GM08714 (cell line): ENCODE measurements at regions not wholly inside any gene's neighbourhood (a gene's known extent, or its start where the extent isn't known, plus 50 kb on each side); places are given as distances from the start of the nearest gene placed in this dataset.
"Not testable (repeated sequence)": the region's sequence is repeated elsewhere in the genome, so short reads cannot be mapped to it uniquely, and the experiment has no call there.

Experiments
- H3K4me3 ChIP-seq: fragments of 200-500 bp; sonication (Bioruptor generic); 2 replicates; pipeline ENCODE4 v1.5.1; 2014; ENCODE audit warnings: mild to moderate bottlenecking, low read length, inconsistent platforms
- ZNF274 ChIP-seq: IDR thresholded peaks from 2 replicates; pipeline ENCODE4 v1.6.1; 2012; ENCODE audit warnings: mild to moderate bottlenecking, low read depth, low read length

DNA sequence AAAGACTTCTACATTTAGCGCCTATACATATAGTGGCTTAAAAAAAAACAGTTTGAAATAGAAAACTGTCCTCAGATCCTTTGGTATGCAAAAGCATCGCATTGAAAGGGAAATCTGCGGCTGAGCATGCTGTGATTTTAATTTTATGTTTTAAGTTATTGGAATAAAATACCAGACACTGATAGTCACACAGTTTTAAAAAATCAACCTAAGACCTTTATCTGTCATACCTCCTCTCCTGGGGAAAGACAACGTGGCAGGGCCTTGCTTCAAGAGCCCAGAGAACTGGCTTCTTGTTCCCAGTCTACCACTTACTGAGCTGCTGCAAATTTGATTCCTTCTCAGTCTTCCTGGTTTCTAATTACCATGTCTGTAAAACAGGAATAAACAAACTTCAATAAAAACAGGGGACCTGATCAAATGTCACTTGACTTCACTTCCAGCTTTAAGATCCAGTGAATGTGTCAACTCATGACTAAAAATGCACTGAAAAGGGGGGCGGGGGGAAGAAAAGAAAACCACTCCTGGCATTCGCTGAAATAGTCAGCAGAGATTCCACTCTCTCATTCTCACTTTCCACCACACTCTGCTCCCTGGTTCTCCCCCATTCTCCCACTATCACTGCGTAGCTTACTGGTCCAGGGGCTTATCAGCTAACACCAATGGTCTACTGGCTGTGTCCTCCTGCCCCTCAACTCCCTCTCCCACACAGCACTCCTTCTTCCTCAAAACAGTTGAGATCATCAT lies 494.7 kb upstream of the MARCKS start:
- no peak for TF ChIP-seq ZNF274
- no peak overlapping the region for H3K4me3 ChIP-seq

DNA sequence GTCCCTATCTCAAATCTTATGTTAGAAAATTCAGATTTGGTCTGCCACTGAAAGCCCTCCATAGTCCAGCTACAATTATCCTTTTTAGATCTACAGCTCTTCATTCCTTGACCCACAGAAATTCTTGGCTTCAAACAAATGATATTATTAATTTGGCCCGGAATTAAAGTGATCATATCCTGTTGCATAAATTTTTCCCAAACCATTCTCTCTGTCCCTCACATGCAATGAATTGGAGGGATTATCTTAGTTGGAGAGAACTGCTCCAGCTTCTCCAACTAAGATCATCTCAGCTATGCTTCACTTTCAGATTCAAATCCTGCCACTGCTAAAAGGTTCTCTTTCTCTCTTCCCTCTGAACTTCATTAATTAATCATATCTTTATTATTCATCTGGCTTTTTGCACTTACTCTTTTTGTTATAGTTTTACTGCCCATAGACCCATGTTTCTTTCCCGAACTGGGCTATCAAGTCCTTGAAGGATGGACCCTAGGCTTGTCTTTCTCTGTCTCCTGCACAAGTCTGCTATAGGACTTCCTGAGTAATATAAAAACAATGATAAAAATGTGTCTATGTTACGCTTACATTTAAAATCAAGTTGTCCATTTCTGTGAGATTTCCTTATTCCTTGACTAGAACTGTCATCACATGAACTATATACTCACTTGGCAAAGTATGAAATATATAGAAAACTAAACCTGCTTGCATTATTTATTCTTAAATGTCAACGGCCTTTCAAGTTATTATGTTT lies 493.9 kb upstream of the MARCKS start:
- TF ChIP-seq ZNF274 = no peak
- H3K4me3 ChIP-seq = no peak overlapping the region

GRCh38 chr6:113363866-113364265 lies 493.3 kb upstream of the MARCKS start:
- TF ChIP-seq ZNF274 = no peak
- no peak overlapping the region for H3K4me3 ChIP-seq

DNA sequence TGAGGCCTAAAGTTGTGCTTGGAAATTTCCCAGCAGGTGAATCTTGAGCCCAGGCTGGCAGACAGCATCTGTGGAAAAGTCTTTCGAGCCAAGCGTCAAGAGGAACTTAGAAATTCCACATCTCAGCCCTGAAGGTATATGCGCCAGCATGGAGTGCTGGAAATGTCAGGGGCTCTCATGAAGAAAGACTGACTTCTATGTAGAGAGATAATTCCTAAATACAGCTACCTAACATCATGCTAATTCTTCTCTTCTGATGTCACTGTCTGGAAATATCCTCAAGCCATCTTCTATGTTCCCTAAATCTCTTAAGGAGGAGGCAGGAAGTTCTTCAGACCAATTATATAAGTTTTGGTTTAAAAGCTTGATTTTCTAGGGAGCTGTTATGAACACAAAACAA lies 492.4 kb upstream of the MARCKS start:
- no peak for TF ChIP-seq ZNF274
- no peak overlapping the region for H3K4me3 ChIP-seq

DNA sequence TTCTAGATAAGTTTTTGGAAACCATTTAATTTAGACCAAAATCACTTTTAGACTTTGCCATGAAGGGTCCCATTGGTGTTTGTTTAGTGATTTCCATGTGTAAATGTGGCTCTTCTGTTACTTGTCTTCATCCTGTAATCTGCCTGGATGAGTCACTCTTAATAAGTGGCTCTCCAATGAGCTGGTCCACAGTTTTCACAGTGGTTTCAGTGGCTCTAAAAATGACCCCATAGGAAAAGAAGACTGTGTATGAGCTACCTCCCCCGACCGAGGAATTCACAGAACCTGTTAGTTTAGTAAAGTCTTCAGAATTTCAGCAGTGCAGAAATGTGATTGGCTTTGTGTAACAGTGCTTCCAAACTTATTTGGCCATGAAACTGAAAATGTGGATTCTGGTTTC lies 492.0 kb upstream of the MARCKS start:
- no peak for TF ChIP-seq ZNF274
- no peak overlapping the region for H3K4me3 ChIP-seq

- TF ChIP-seq ZNF274 = no peak
- H3K4me3 ChIP-seq = no peak overlapping the region
These were observed 490.6 kb upstream of the MARCKS start for GRCh38 chr6:113366505-113366904.

DNA sequence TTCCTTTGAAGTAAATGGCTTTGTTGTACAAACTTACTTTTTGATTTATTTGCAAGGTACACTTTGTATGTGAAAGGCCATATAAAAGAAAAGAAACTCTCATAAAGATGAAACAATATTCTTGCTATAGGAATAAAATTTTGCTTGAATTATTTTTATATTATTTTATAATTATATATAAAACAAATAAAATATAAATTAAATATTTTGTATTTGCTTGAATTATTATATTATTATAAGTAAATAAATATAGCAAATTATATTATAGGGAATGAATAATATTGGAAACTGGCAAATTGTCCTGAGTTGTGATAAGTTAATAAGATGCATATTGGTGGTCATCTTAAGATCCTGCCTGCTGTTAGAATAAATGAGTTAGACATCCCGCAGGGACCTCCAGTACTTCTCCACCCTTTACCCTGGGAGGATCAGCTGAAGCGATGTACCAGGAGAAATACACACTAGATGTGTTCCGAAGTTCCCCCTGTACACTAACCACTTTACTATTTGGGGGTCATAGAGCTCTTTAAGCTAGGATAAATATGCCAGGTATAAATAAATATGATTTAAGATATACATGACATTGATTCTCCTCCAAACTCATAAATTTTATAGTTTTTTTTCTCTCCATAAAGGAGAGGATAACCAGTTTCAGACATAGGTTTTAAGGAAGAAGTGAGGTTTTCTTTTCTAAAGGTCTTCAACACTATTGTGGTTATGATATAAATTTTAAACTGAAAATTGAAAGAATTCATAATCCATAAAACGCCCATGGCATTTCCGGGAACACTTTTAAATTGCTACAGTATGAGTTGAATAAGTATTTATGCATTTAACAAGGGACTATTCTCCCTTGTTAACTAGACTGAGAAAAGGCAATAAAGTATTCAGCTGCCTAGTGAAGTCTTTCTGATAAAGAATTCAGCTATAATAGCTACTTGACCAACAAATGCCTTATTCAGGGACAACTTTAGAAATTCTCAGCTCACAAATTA lies 486.3 kb upstream of the MARCKS start:
- H3K4me3 ChIP-seq = no peak overlapping the region
- TF ChIP-seq ZNF274 = no peak

- H3K4me3 ChIP-seq = not testable (repeated sequence)
These were observed 481.7 kb upstream of the MARCKS start for GRCh38 chr6:113375466-113375865.

DNA sequence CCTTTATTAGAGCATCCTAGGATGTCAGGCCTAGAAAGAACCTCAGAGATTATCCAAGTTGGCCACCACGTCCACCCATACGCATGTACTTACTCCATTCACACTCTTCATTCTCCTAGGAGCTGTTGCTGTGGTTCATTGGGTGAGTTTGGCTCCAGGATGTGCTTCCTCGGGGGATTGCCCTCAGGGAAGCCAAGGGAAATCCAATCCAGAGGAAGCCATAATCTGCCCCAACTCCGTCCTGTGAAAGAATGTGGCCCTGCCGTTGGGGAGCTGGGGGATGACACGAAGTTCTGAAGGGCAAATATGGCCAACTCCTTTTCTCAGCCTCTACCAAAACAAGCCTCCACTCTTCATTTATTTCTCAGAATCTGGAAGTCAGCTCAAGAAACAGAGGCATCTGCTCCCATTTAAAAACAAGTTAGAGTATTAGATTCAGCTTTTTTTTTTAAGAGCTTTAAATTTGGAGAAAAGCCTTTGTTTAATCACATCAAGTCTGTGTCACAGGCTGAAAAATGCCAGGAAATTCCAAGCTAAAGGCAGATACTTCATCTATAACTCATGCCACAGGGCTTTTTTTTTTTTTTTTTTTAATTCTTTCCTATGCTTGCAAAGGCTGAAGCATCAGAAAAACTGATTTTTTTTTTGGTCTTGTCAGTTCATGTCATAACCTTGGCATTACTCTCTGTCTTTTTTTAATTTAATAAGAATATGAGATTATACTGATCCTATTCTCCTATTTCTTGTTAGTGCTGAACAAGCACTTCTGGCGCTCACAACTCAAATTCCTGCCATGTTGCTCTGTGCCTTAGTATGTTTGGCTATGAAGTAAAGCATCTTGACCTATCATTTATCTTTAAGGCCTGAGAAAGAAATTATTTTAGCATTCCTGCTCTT lies 480.9 kb upstream of the MARCKS start:
- no peak for TF ChIP-seq ZNF274
- H3K4me3 ChIP-seq = no peak overlapping the region

GRCh38 chr6:113376847-113377165 lies 480.3 kb upstream of the MARCKS start:
- H3K4me3 ChIP-seq = no peak overlapping the region

GRCh38 chr6:113377362-113377942 lies 479.7 kb upstream of the MARCKS start:
- no peak overlapping the region for H3K4me3 ChIP-seq
- TF ChIP-seq ZNF274 = no peak

More at GRCh38 chr6:113376847-113377165, 480.3 kb upstream of the MARCKS start:
- TF ChIP-seq ZNF274 = no peak

GRCh38 chr6:113380591-113380990 lies 476.6 kb upstream of the MARCKS start:
- no peak for TF ChIP-seq ZNF274

DNA sequence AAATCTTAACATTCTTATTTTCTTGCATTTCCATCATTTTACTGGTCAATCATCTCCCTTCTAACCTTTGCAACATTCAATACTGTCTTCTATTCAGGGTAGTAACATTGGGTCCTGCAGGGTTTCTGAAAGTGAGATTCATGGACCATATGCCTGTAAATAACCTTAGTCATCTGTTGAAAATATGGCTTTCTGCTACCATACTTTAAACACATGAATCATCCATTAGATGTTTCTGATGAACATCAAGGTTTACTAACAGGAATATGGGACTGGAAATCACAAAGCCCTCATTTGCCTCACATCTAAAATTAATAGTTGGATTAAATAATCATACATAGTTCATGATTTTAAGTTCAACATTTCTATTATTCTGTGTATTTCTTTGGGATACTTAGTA lies 475.9 kb upstream of the MARCKS start:
- H3K4me3 ChIP-seq = no peak overlapping the region
- TF ChIP-seq ZNF274 = no peak

More at GRCh38 chr6:113380591-113380990, 476.6 kb upstream of the MARCKS start:
- H3K4me3 ChIP-seq = no peak overlapping the region
